Astrocyte (in vitro differentiated cells and primary cell): ENCODE measurements at regions not wholly inside any gene's neighbourhood (a gene's known extent, or its start where the extent isn't known, plus 50 kb on each side); places are given as distances from the start of the nearest gene placed in this dataset.

Experiments used
- DNase-seq: peaks from one replicate; pipeline ENCODE4 v3.0.0-alpha.2; 2010; ENCODE audit warnings: low read depth
- FAIRE-seq: peaks from 2 replicates; lab custom pipeline; 2011; peaks lifted over from hg19 to GRCh38; lab: Jason Lieb, UNC
- H2AFZ ChIP-seq: 2 replicates; pipeline ENCODE4 v1.6.0; 2012; ENCODE audit warnings: low read depth, low read length, inconsistent platforms
- H3K27ac ChIP-seq: 2 replicates; pipeline ENCODE4 v1.5.1; 2011; ENCODE audit warnings: low read depth, low read length, inconsistent platforms
- H3K27me3 ChIP-seq: 2 replicates; pipeline ENCODE4 v1.6.0; 2011; ENCODE audit warnings: low read length, inconsistent platforms; ENCODE audit not compliant: insufficient read depth
- H3K36me3 ChIP-seq: 2 replicates; pipeline ENCODE4 v1.5.1; 2011; ENCODE audit warnings: low read length, inconsistent platforms; ENCODE audit not compliant: insufficient read depth
- H3K4me1 ChIP-seq: 2 replicates; pipeline ENCODE4 v1.5.1; 2011; ENCODE audit warnings: low read length, inconsistent platforms; ENCODE audit not compliant: insufficient read depth
- H3K4me2 ChIP-seq: 2 replicates; pipeline ENCODE4 v1.6.0; 2012; ENCODE audit warnings: low read length, inconsistent platforms
- H3K4me3 ChIP-seq: 2 replicates; pipeline ENCODE4 v1.5.1; 2011; ENCODE audit warnings: low read depth, mild to moderate bottlenecking, low read length, inconsistent platforms; ENCODE audit not compliant: insufficient read depth
- H3K79me2 ChIP-seq: 2 replicates; pipeline ENCODE4 v1.6.0; 2012; ENCODE audit warnings: mild to moderate bottlenecking, low read length, inconsistent platforms; ENCODE audit not compliant: insufficient read depth
- H3K9ac ChIP-seq: 2 replicates; pipeline ENCODE4 v1.6.0; 2012; ENCODE audit warnings: mild to moderate bottlenecking, low read length, inconsistent platforms
- H3K9me3 ChIP-seq: 2 replicates; pipeline ENCODE4 v1.5.1; 2012; ENCODE audit warnings: low read depth, mild to moderate bottlenecking, low read length, inconsistent platforms; ENCODE audit not compliant: insufficient read depth
- H4K20me1 ChIP-seq: 2 replicates; pipeline ENCODE4 v1.6.0; 2012; ENCODE audit warnings: low read length, inconsistent platforms; ENCODE audit not compliant: insufficient read depth
- H3K27ac Mint-ChIP-seq: one replicate; pipeline ENCODE4 v1.8.0; 2021; ENCODE audit warnings: mild to moderate bottlenecking, mixed read lengths; ENCODE audit not compliant: unreplicated experiment
- H3K27me3 Mint-ChIP-seq: one replicate; pipeline ENCODE4 v1.8.0; 2021; ENCODE audit warnings: low read depth, mixed read lengths; ENCODE audit not compliant: unreplicated experiment
- H3K36me3 Mint-ChIP-seq: one replicate; pipeline ENCODE4 v1.8.0; 2021; ENCODE audit warnings: low read depth, mixed read lengths; ENCODE audit not compliant: unreplicated experiment
- H3K4me1 Mint-ChIP-seq: one replicate; pipeline ENCODE4 v1.8.0; 2021; ENCODE audit warnings: low read depth, mixed read lengths; ENCODE audit not compliant: unreplicated experiment
- H3K4me3 Mint-ChIP-seq: one replicate; pipeline ENCODE4 v1.8.0; 2021; ENCODE audit warnings: mild to moderate bottlenecking, moderate library complexity, mixed read lengths; ENCODE audit not compliant: unreplicated experiment
- H3K9me3 Mint-ChIP-seq: one replicate; pipeline ENCODE4 v1.8.0; 2021; ENCODE audit warnings: mild to moderate bottlenecking, mixed read lengths; ENCODE audit not compliant: unreplicated experiment
- CTCF ChIP-seq: IDR thresholded peaks from 2 replicates; pipeline ENCODE4 v1.5.1; 2011; ENCODE audit warnings: low read depth, mild to moderate bottlenecking, inconsistent platforms, low read length, moderate library complexity; ENCODE audit not compliant: insufficient read depth
- EZH2 ChIP-seq: IDR thresholded peaks from 2 replicates; pipeline ENCODE4 v1.6.1; 2012; ENCODE audit warnings: mild to moderate bottlenecking, low read length, inconsistent platforms; ENCODE audit not compliant: insufficient read depth

- no peak overlapping the region for H3K4me3 ChIP-seq
- H3K4me2 ChIP-seq, result no peak overlapping the region
- no peaks in the 10 kb centered on the region for H3K9me3 ChIP-seq
- no peak overlapping the region for H3K27ac Mint-ChIP-seq
- H3K4me1 Mint-ChIP-seq, result peaks cover 9% of the 10 kb centered on the region
- no peaks in the 10 kb centered on the region for H3K27me3 ChIP-seq
- TF ChIP-seq EZH2 (no peak), CTCF (no peak)
- no peak overlapping the region for H3K4me3 Mint-ChIP-seq
- no peaks in the 10 kb centered on the region for H3K36me3 Mint-ChIP-seq
- peaks cover 3% of the 10 kb centered on the region for H3K27me3 Mint-ChIP-seq
- no peaks in the 10 kb centered on the region for H3K79me2 ChIP-seq
- no peaks in the 10 kb centered on the region for H3K9me3 Mint-ChIP-seq
- no peaks in the 10 kb centered on the region for H3K36me3 ChIP-seq
- H3K4me1 ChIP-seq, result no peaks in the 10 kb centered on the region
- H3K9ac ChIP-seq, result no peak overlapping the region
- FAIRE-seq (no peak), DNase-seq (no peak)
- no peak overlapping the region for H3K27ac ChIP-seq
- no peaks in the 10 kb centered on the region for H4K20me1 ChIP-seq
- H2AFZ ChIP-seq, result no peak overlapping the region
These were observed 291.0 kb upstream of the SEMA6A start for GRCh38 chr5:116865651-116866050.

GRCh38 chr5:116864838-116865190, 290.2 kb upstream of the SEMA6A start:
- H3K4me1 Mint-ChIP-seq, result peaks cover 12% of the 10 kb centered on the region
- Histone ChIP-seq H3K4me3 (no peak overlapping the region), H3K4me1 (no peaks in the 10 kb centered on the region), H3K36me3 (no peaks in the 10 kb centered on the region), H2AFZ (no peak overlapping the region), H3K27me3 (no peaks in the 10 kb centered on the region), H3K9me3 (no peaks in the 10 kb centered on the region), H3K4me2 (no peak overlapping the region), H3K9ac (no peak overlapping the region), H4K20me1 (no peaks in the 10 kb centered on the region), H3K79me2 (no peaks in the 10 kb centered on the region), H3K27ac (no peak overlapping the region)
- peaks cover 3% of the 10 kb centered on the region for H3K27me3 Mint-ChIP-seq
- H3K9me3 Mint-ChIP-seq, result no peaks in the 10 kb centered on the region
- FAIRE-seq (no peak), DNase-seq (no peak)
- no peak for TF ChIP-seq EZH2
- TF ChIP-seq CTCF, result no peak
- no peak overlapping the region for H3K4me3 Mint-ChIP-seq
- H3K27ac Mint-ChIP-seq, result no peak overlapping the region
- no peaks in the 10 kb centered on the region for H3K36me3 Mint-ChIP-seq

- no peak overlapping the region for H3K27ac Mint-ChIP-seq
These were observed 289.7 kb upstream of the SEMA6A start for GRCh38 chr5:116864157-116864837.

More at GRCh38 chr5:116864157-116864837, 289.7 kb upstream of the SEMA6A start:
- no peaks in the 10 kb centered on the region for H3K9me3 Mint-ChIP-seq
- H2AFZ ChIP-seq, result no peak overlapping the region
- H4K20me1 ChIP-seq, result no peaks in the 10 kb centered on the region
- H3K4me1 ChIP-seq, result no peaks in the 10 kb centered on the region
- DNase-seq (peak; percentile 1), FAIRE-seq (no peak)
- peaks cover 3% of the 10 kb centered on the region for H3K27me3 Mint-ChIP-seq
- no peak overlapping the region for H3K4me3 ChIP-seq
- H3K27me3 ChIP-seq, result no peaks in the 10 kb centered on the region
- H3K36me3 ChIP-seq, result no peaks in the 10 kb centered on the region
- no peaks in the 10 kb centered on the region for H3K36me3 Mint-ChIP-seq
- no peak overlapping the region for H3K27ac ChIP-seq
- no peak overlapping the region for H3K4me3 Mint-ChIP-seq
- H3K9ac ChIP-seq, result no peak overlapping the region
- no peaks in the 10 kb centered on the region for H3K9me3 ChIP-seq
- no peak overlapping the region for H3K4me2 ChIP-seq
- no peak for TF ChIP-seq CTCF
- no peak for TF ChIP-seq EZH2
- H3K4me1 Mint-ChIP-seq, result peaks cover 13% of the 10 kb centered on the region
- no peaks in the 10 kb centered on the region for H3K79me2 ChIP-seq
